GM12878 (cell line): ENCODE measurements at regions not wholly inside any gene's neighbourhood (a gene's known extent, or its start where the extent isn't known, plus 50 kb on each side); places are given as distances from the start of the nearest gene placed in this dataset.

ENCODE experiments used
- BACH1 ChIP-seq: fragments of 450-650 bp; IDR thresholded peaks from 2 replicates; pipeline ENCODE4 v1.6.1; 2017; ENCODE audit warnings: mild to moderate bottlenecking, borderline replicate concordance
- BCL3 ChIP-seq: IDR thresholded peaks from 2 replicates; pipeline ENCODE4 v1.6.1; 2011; ENCODE audit warnings: borderline replicate concordance, low read depth, mild to moderate bottlenecking, moderate library complexity, low read length; ENCODE audit not compliant: insufficient read depth, poor library complexity, severe bottlenecking
- CEBPB ChIP-seq, 2 experiments: fragments of 150-350 bp in 1 of 2; IDR thresholded peaks; 2 replicates each; pipeline ENCODE4 v1.6.1; 2012 to 2014; ENCODE audit warnings: low read depth in 2 of 2, low read length in 2 of 2, borderline replicate concordance in 1 of 2, inconsistent platforms in 1 of 2
- CTCF ChIP-seq, 3 experiments: IDR thresholded peaks in 2 of 3; conservative IDR thresholded peaks in 1 of 3; 2 replicates each; pipeline ENCODE4 v1.5.1; 2011; ENCODE audit warnings: low read depth in 3 of 3, low read length in 3 of 3, mild to moderate bottlenecking in 3 of 3, control low read depth in 2 of 3, moderate library complexity in 2 of 3, inconsistent platforms in 1 of 3, mixed read lengths in 1 of 3; ENCODE audit not compliant: control insufficient read depth in 2 of 3, insufficient read depth in 1 of 3; ENCODE audit errors: extremely low read depth in 1 of 3
- HDAC6 ChIP-seq: fragments of 200-600 bp; sonication (generic); IDR thresholded peaks from one replicate; pipeline ENCODE4 v1.8.0; 2017; ENCODE audit warnings: antibody characterized with exemption; ENCODE audit not compliant: unreplicated experiment
- MEF2A ChIP-seq: IDR thresholded peaks from 2 replicates; pipeline ENCODE4 v1.6.1; 2011; ENCODE audit warnings: low read depth, mild to moderate bottlenecking, low read length, moderate library complexity; ENCODE audit not compliant: insufficient read depth
- MXI1 ChIP-seq: fragments of 150-350 bp; IDR thresholded peaks from 2 replicates; pipeline ENCODE4 v1.6.1; 2011; ENCODE audit warnings: low read depth, mild to moderate bottlenecking, inconsistent platforms, low read length, improper control_type of control experiment
- NFXL1 ChIP-seq: fragments of 450-650 bp; IDR thresholded peaks from 2 replicates; pipeline ENCODE4 v1.6.1; 2017; ENCODE audit warnings: antibody characterized with exemption, mild to moderate bottlenecking, borderline replicate concordance
- TCF12 ChIP-seq: IDR thresholded peaks from 2 replicates; pipeline ENCODE4 v1.6.1; 2011; ENCODE audit warnings: low read depth, mild to moderate bottlenecking, low read length
- TCF7 ChIP-seq: IDR thresholded peaks from 2 replicates; pipeline ENCODE4 v1.6.1; 2014; ENCODE audit warnings: antibody characterized with exemption, borderline replicate concordance
- TF ChIP-seq, protein P1 (sequence below): IDR thresholded peaks from 2 replicates; pipeline ENCODE4 v1.6.1; 2012; ENCODE audit warnings: mild to moderate bottlenecking, low read depth, low read length
- TF ChIP-seq, protein P2 (sequence below): fragments of 450-650 bp; IDR thresholded peaks from 2 replicates; pipeline ENCODE4 v1.6.1; 2017; ENCODE audit warnings: mild to moderate bottlenecking, moderate library complexity

- TF ChIP-seq BCL3, result no peak
- no peak for TF ChIP-seq MXI1
- no peak for TF ChIP-seq BACH1
- no peak for TF ChIP-seq CTCF (IDR thresholded peaks at IDR 0.05 in 2 of 3, conservative IDR thresholded peaks at IDR 0.05 in 1 of 3; ENCODE audit: control insufficient read depth in 2 of 3, extremely low read depth in 1 of 3, insufficient read depth in 1 of 3, low read depth in 3 of 3, low read length in 3 of 3)
- no peak for TF ChIP-seq TCF12
- TF ChIP-seq, protein P1, sequence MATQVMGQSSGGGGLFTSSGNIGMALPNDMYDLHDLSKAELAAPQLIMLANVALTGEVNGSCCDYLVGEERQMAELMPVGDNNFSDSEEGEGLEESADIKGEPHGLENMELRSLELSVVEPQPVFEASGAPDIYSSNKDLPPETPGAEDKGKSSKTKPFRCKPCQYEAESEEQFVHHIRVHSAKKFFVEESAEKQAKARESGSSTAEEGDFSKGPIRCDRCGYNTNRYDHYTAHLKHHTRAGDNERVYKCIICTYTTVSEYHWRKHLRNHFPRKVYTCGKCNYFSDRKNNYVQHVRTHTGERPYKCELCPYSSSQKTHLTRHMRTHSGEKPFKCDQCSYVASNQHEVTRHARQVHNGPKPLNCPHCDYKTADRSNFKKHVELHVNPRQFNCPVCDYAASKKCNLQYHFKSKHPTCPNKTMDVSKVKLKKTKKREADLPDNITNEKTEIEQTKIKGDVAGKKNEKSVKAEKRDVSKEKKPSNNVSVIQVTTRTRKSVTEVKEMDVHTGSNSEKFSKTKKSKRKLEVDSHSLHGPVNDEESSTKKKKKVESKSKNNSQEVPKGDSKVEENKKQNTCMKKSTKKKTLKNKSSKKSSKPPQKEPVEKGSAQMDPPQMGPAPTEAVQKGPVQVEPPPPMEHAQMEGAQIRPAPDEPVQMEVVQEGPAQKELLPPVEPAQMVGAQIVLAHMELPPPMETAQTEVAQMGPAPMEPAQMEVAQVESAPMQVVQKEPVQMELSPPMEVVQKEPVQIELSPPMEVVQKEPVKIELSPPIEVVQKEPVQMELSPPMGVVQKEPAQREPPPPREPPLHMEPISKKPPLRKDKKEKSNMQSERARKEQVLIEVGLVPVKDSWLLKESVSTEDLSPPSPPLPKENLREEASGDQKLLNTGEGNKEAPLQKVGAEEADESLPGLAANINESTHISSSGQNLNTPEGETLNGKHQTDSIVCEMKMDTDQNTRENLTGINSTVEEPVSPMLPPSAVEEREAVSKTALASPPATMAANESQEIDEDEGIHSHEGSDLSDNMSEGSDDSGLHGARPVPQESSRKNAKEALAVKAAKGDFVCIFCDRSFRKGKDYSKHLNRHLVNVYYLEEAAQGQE, result no peak
- no peak for TF ChIP-seq NFXL1
- TF ChIP-seq CEBPB (IDR thresholded peaks at IDR 0.05; ENCODE audit: borderline replicate concordance in 1 of 2, low read depth in 2 of 2, low read length in 2 of 2), result no peak
- no peak for TF ChIP-seq HDAC6
- TF ChIP-seq TCF7, result no peak
- TF ChIP-seq, protein P2, sequence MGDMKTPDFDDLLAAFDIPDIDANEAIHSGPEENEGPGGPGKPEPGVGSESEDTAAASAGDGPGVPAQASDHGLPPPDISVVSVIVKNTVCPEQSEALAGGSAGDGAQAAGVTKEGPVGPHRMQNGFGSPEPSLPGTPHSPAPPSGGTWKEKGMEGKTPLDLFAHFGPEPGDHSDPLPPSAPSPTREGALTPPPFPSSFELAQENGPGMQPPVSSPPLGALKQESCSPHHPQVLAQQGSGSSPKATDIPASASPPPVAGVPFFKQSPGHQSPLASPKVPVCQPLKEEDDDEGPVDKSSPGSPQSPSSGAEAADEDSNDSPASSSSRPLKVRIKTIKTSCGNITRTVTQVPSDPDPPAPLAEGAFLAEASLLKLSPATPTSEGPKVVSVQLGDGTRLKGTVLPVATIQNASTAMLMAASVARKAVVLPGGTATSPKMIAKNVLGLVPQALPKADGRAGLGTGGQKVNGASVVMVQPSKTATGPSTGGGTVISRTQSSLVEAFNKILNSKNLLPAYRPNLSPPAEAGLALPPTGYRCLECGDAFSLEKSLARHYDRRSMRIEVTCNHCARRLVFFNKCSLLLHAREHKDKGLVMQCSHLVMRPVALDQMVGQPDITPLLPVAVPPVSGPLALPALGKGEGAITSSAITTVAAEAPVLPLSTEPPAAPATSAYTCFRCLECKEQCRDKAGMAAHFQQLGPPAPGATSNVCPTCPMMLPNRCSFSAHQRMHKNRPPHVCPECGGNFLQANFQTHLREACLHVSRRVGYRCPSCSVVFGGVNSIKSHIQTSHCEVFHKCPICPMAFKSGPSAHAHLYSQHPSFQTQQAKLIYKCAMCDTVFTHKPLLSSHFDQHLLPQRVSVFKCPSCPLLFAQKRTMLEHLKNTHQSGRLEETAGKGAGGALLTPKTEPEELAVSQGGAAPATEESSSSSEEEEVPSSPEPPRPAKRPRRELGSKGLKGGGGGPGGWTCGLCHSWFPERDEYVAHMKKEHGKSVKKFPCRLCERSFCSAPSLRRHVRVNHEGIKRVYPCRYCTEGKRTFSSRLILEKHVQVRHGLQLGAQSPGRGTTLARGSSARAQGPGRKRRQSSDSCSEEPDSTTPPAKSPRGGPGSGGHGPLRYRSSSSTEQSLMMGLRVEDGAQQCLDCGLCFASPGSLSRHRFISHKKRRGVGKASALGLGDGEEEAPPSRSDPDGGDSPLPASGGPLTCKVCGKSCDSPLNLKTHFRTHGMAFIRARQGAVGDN, result no peak
- no peak for TF ChIP-seq MEF2A
These were observed 258.4 kb downstream of the MAP2K6 start for GRCh38 chr17:69672924-69673323.
